Glutamatergic neuron (in vitro differentiated cells): ENCODE measurements at regions not wholly inside any gene's neighbourhood (a gene's known extent, or its start where the extent isn't known, plus 50 kb on each side); places are given as distances from the start of the nearest gene placed in this dataset.

ENCODE experiments used
- DNase-seq: peaks from one replicate; pipeline ENCODE4 v3.0.0; 2022
- H3K27ac Mint-ChIP-seq: one replicate; pipeline ENCODE4 v1.8.0; 2020; ENCODE audit warnings: mild to moderate bottlenecking, mixed read lengths, inconsistent platforms; ENCODE audit not compliant: unreplicated experiment
- H3K27me3 Mint-ChIP-seq: one replicate; pipeline ENCODE4 v1.8.0; 2020; ENCODE audit warnings: mild to moderate bottlenecking, moderate library complexity, mixed read lengths, inconsistent platforms; ENCODE audit not compliant: unreplicated experiment
- H3K36me3 Mint-ChIP-seq: one replicate; pipeline ENCODE4 v1.8.0; 2020; ENCODE audit warnings: mild to moderate bottlenecking, mixed read lengths, inconsistent platforms; ENCODE audit not compliant: unreplicated experiment
- H3K4me1 Mint-ChIP-seq: one replicate; pipeline ENCODE4 v1.8.0; 2020; ENCODE audit warnings: mild to moderate bottlenecking, low read depth, mixed read lengths, inconsistent platforms; ENCODE audit not compliant: unreplicated experiment
- H3K4me3 Mint-ChIP-seq: one replicate; pipeline ENCODE4 v1.8.0; 2020; ENCODE audit warnings: mild to moderate bottlenecking, mixed read lengths, inconsistent platforms; ENCODE audit not compliant: unreplicated experiment
- H3K9me3 Mint-ChIP-seq: one replicate; pipeline ENCODE4 v1.8.0; 2020; ENCODE audit warnings: mild to moderate bottlenecking, moderate library complexity, mixed read lengths, inconsistent platforms; ENCODE audit not compliant: unreplicated experiment
- CTCF ChIP-seq: fragments of 200-600 bp; sonication (generic); IDR thresholded peaks from one replicate; pipeline ENCODE4 v1.5.0; 2021; ENCODE audit not compliant: partially characterized antibody, unreplicated experiment

- peaks cover 4% of the 10 kb centered on the region for H3K27me3 Mint-ChIP-seq
- TF ChIP-seq CTCF: no peak
- H3K27ac Mint-ChIP-seq: peak overlapping the region; percentile 68
- H3K36me3 Mint-ChIP-seq: no peaks in the 10 kb centered on the region
- peaks cover 6% of the 10 kb centered on the region for H3K9me3 Mint-ChIP-seq
- H3K4me1 Mint-ChIP-seq: peaks cover 2% of the 10 kb centered on the region
- no peak for DNase-seq
- no peak overlapping the region for H3K4me3 Mint-ChIP-seq
These were observed 511.1 kb downstream of the GLRX3 start for GRCh38 chr10:130647341-130647740.

GRCh38 chr10:130648807-130649206 is 512.6 kb downstream of the GLRX3 start:
- Mint-ChIP-seq H3K36me3 (no peaks in the 10 kb centered on the region), H3K9me3 (peaks cover 6% of the 10 kb centered on the region), H3K4me1 (peaks cover 2% of the 10 kb centered on the region), H3K4me3 (no peak overlapping the region), H3K27ac (no peak overlapping the region), H3K27me3 (peaks cover 4% of the 10 kb centered on the region)
- TF ChIP-seq CTCF: no peak
- DNase-seq: no peak

GRCh38 chr10:130652544-130652943 is 516.4 kb downstream of the GLRX3 start:
- no peak overlapping the region for H3K27ac Mint-ChIP-seq
- peaks cover 4% of the 10 kb centered on the region for H3K27me3 Mint-ChIP-seq
- no peaks in the 10 kb centered on the region for H3K36me3 Mint-ChIP-seq
- TF ChIP-seq CTCF: no peak
- no peak overlapping the region for H3K4me3 Mint-ChIP-seq
- peaks cover 1% of the 10 kb centered on the region for H3K4me1 Mint-ChIP-seq
- no peak for DNase-seq
- peaks cover 9% of the 10 kb centered on the region for H3K9me3 Mint-ChIP-seq

GRCh38 chr10:130652964-130653578 is 516.9 kb downstream of the GLRX3 start:
- no peak for TF ChIP-seq CTCF
- no peak for DNase-seq
- no peaks in the 10 kb centered on the region for H3K36me3 Mint-ChIP-seq
- H3K9me3 Mint-ChIP-seq: peaks cover 9% of the 10 kb centered on the region
- no peak overlapping the region for H3K4me3 Mint-ChIP-seq
- no peaks in the 10 kb centered on the region for H3K4me1 Mint-ChIP-seq
- H3K27ac Mint-ChIP-seq: no peak overlapping the region
- peaks cover 2% of the 10 kb centered on the region for H3K27me3 Mint-ChIP-seq

- Mint-ChIP-seq H3K9me3 (peaks cover 15% of the 10 kb centered on the region), H3K4me3 (no peak overlapping the region), H3K27ac (no peak overlapping the region), H3K27me3 (peaks cover 5% of the 10 kb centered on the region), H3K4me1 (no peaks in the 10 kb centered on the region), H3K36me3 (no peaks in the 10 kb centered on the region)
- no peak for DNase-seq
- TF ChIP-seq CTCF: no peak
These were observed 518.5 kb downstream of the GLRX3 start for GRCh38 chr10:130654726-130655125.
